H1 (cell line): ENCODE measurements at regions not wholly inside any gene's neighbourhood (a gene's known extent, or its start where the extent isn't known, plus 50 kb on each side); places are given as distances from the start of the nearest gene placed in this dataset.

Experiments
- CTCF ChIA-PET: fragments of 300-600 bp; sonication (Branson Sonifier 250); formaldehyde crosslinking; loops from one replicate; lab custom pipeline; 2021; ENCODE audit not compliant: partially characterized antibody; lab: Charles Lee
- POLR2A ChIA-PET: fragments of 300-600 bp; sonication (Branson Sonifier 250); formaldehyde crosslinking; loops from one replicate; lab custom pipeline; 2021; ENCODE audit warnings: inconsistent platforms; ENCODE audit not compliant: partially characterized antibody; lab: Charles Lee
- DNase-seq, 2 experiments: peaks; one replicate each; pipeline versions ENCODE4 v3.0.0 to v3.0.0-alpha.2; 2010 to 2022; ENCODE audit warnings: low spot score in 2 of 2, low read depth in 1 of 2, mixed read lengths in 1 of 2
- FAIRE-seq: peaks from 2 replicates; lab custom pipeline; 2011; peaks lifted over from hg19 to GRCh38; lab: Jason Lieb, UNC
- H2AFZ ChIP-seq: 2 replicates; pipeline ENCODE4 v1.8.1; 2012; ENCODE audit warnings: low read length, inconsistent platforms
- H2AK5ac ChIP-seq: 2 replicates; pipeline ENCODE4 v1.6.1; 2013; ENCODE audit warnings: low read depth, low read length
- H2BK120ac ChIP-seq: replicated peaks from 2 replicates; pipeline ENCODE3; 2013; ENCODE audit warnings: low read depth, low read length, inconsistent platforms
- H2BK12ac ChIP-seq: 2 replicates; pipeline ENCODE4 v1.6.1; 2013; ENCODE audit warnings: low read depth, low read length
- H2BK15ac ChIP-seq: 2 replicates; pipeline ENCODE4 v1.6.1; 2013; ENCODE audit warnings: low read length
- H2BK20ac ChIP-seq: 2 replicates; pipeline ENCODE4 v1.6.1; 2013; ENCODE audit warnings: low read length
- H2BK5ac ChIP-seq: 2 replicates; pipeline ENCODE4 v1.6.1; 2013; ENCODE audit warnings: low read depth, low read length
- H3K14ac ChIP-seq: 2 replicates; pipeline ENCODE4 v1.6.1; 2013; ENCODE audit warnings: inconsistent platforms; ENCODE audit not compliant: insufficient read length
- H3K18ac ChIP-seq: 2 replicates; pipeline ENCODE4 v1.6.1; 2013; ENCODE audit warnings: low read length; ENCODE audit errors: extremely low read depth
- H3K23ac ChIP-seq: 2 replicates; pipeline ENCODE4 v1.6.1; 2013; ENCODE audit warnings: inconsistent platforms; ENCODE audit not compliant: insufficient read length
- H3K23me2 ChIP-seq: 2 replicates; pipeline ENCODE4 v1.6.1; 2013; ENCODE audit warnings: low read depth, low read length
- H3K27ac ChIP-seq: 2 replicates; pipeline ENCODE4 v1.6.1; 2011; ENCODE audit warnings: low read depth, low read length, inconsistent platforms
- H3K27me3 ChIP-seq, 4 experiments: replicated peaks in 1 of 4; 1 replicate in 1 of 4; 2 replicates in 3 of 4; pipeline versions ENCODE4 v1.6.1 to v1.8.1; 2011 to 2013; ENCODE audit warnings: low read length in 3 of 4, mild to moderate bottlenecking in 3 of 4, inconsistent platforms in 2 of 4, mixed read lengths in 2 of 4, moderate library complexity in 1 of 4; ENCODE audit not compliant: control insufficient read depth in 3 of 4, insufficient read depth in 3 of 4; ENCODE audit errors: extremely low read depth in 1 of 4
- H3K36me3 ChIP-seq, 4 experiments: 2 replicates each; pipeline versions ENCODE4 v1.6.1 to v1.8.1; 2011 to 2013; ENCODE audit warnings: mild to moderate bottlenecking in 4 of 4, low read length in 3 of 4, moderate library complexity in 2 of 4, control low read depth in 1 of 4, inconsistent platforms in 1 of 4; ENCODE audit not compliant: insufficient read depth in 4 of 4, control insufficient read depth in 2 of 4
- H3K4ac ChIP-seq: replicated peaks from 2 replicates; pipeline ENCODE3; 2013; ENCODE audit warnings: low read length, low read depth, mixed read lengths, inconsistent platforms; ENCODE audit not compliant: insufficient read length
- H3K4me1 ChIP-seq, 4 experiments: replicated peaks in 1 of 4; 1 replicate in 1 of 4; 2 replicates in 3 of 4; pipeline versions ENCODE4 v1.6.1 to v1.8.1; 2011 to 2013; ENCODE audit warnings: low read length in 3 of 4, inconsistent platforms in 2 of 4, mixed read lengths in 1 of 4; ENCODE audit not compliant: insufficient read depth in 4 of 4, control insufficient read depth in 3 of 4
- H3K4me2 ChIP-seq, 2 experiments: 2 replicates each; pipeline versions ENCODE4 v1.6.1 to v1.8.1; 2011 to 2013; ENCODE audit warnings: low read depth in 2 of 2, low read length in 2 of 2, control low read depth in 1 of 2, inconsistent platforms in 1 of 2, mild to moderate bottlenecking in 1 of 2; ENCODE audit not compliant: insufficient read depth in 1 of 2
- H3K4me3 ChIP-seq, 4 experiments: fragments of 200-600, 300-600 bp in 1 of 4; sonication (generic), shearing (Covaris generic), sonication (Bioruptor Twin) in 1 of 4; 2 replicates each; pipeline versions ENCODE4 v1.5.1 to v1.8.1; 2011 to 2016; ENCODE audit warnings: low read length in 4 of 4, low read depth in 3 of 4, control low read depth in 2 of 4, inconsistent platforms in 2 of 4, mild to moderate bottlenecking in 2 of 4, mixed read lengths in 1 of 4, moderate library complexity in 1 of 4; ENCODE audit not compliant: insufficient read depth in 2 of 4; ENCODE audit errors: extremely low read depth in 1 of 4
- H3K56ac ChIP-seq: replicated peaks from 2 replicates; pipeline ENCODE3; 2013; ENCODE audit warnings: low read depth, mild to moderate bottlenecking, mixed read lengths, low read length, inconsistent platforms; ENCODE audit not compliant: insufficient read length
- H3K79me1 ChIP-seq: 2 replicates; pipeline ENCODE4 v1.6.1; 2013; ENCODE audit warnings: low read depth, low read length, control low read depth
- H3K79me2 ChIP-seq, 2 experiments: 2 replicates each; pipeline versions ENCODE4 v1.6.1 to v1.8.1; 2012 to 2013; ENCODE audit warnings: low read length in 2 of 2, mild to moderate bottlenecking in 2 of 2, inconsistent platforms in 1 of 2; ENCODE audit not compliant: insufficient read depth in 2 of 2, control insufficient read depth in 1 of 2
- H3K9ac ChIP-seq, 4 experiments: replicated peaks in 1 of 4; 1 replicate in 1 of 4; 2 replicates in 3 of 4; pipeline versions ENCODE4 v1.6.1 to v1.8.1; 2011 to 2013; ENCODE audit warnings: low read depth in 3 of 4, low read length in 3 of 4, control low read depth in 2 of 4, mild to moderate bottlenecking in 2 of 4, moderate library complexity in 2 of 4, inconsistent platforms in 1 of 4; ENCODE audit errors: extremely low read depth in 1 of 4
- H3K9me3 ChIP-seq, 2 experiments: 2 replicates each; pipeline versions ENCODE4 v1.6.1 to v1.8.1; 2012 to 2013; ENCODE audit warnings: mild to moderate bottlenecking in 2 of 2, moderate library complexity in 2 of 2, control low read depth in 1 of 2, inconsistent platforms in 1 of 2, low read depth in 1 of 2, low read length in 1 of 2, mixed read lengths in 1 of 2; ENCODE audit not compliant: insufficient read depth in 2 of 2
- H4K20me1 ChIP-seq, 2 experiments: replicated peaks in 1 of 2; 2 replicates each; pipeline versions ENCODE3 to v1.8.1; 2011 to 2013; ENCODE audit warnings: inconsistent platforms in 2 of 2, low read length in 2 of 2, mild to moderate bottlenecking in 1 of 2; ENCODE audit not compliant: insufficient read depth in 2 of 2, control insufficient read depth in 1 of 2
- H4K5ac ChIP-seq: 2 replicates; pipeline ENCODE4 v1.6.1; 2013; ENCODE audit warnings: low read length, low read depth, mixed read lengths, inconsistent platforms; ENCODE audit not compliant: insufficient read length
- H4K8ac ChIP-seq: 2 replicates; pipeline ENCODE4 v1.8.0; 2013; ENCODE audit warnings: mild to moderate bottlenecking, moderate library complexity, low read length, inconsistent platforms; ENCODE audit not compliant: insufficient read depth; ENCODE audit errors: extremely low read depth
- H4K91ac ChIP-seq: replicated peaks from 2 replicates; pipeline ENCODE3; 2013; ENCODE audit warnings: low read length, mixed read lengths, inconsistent platforms; ENCODE audit not compliant: insufficient read length
- BACH1 ChIP-seq: IDR thresholded peaks from 2 replicates; pipeline ENCODE4 v1.6.1; 2012; ENCODE audit warnings: low read length, improper control_type of control experiment
- CHD2 ChIP-seq: IDR thresholded peaks from 2 replicates; pipeline ENCODE4 v1.6.1; 2012; ENCODE audit warnings: low read length, improper control_type of control experiment
- GABPA ChIP-seq: IDR thresholded peaks from 2 replicates; pipeline ENCODE4 v1.6.1; 2011; ENCODE audit warnings: mild to moderate bottlenecking, low read length, moderate library complexity, borderline replicate concordance; ENCODE audit not compliant: insufficient read depth
- JUND ChIP-seq: IDR thresholded peaks from 2 replicates; pipeline ENCODE4 v1.6.1; 2011; ENCODE audit warnings: mild to moderate bottlenecking, improper control_type of control experiment, low read length
- KDM5A ChIP-seq: fragments of 200-600 bp; IDR thresholded peaks from 2 replicates; pipeline ENCODE4 v1.7.1; 2012; ENCODE audit warnings: mild to moderate bottlenecking, low read length, inconsistent platforms, mixed read lengths
- PHF8 ChIP-seq: fragments of 200-600 bp; sonication (generic); conservative IDR thresholded peaks from 2 replicates; pipeline ENCODE4 v1.7.1; 2012; ENCODE audit warnings: low read depth, mild to moderate bottlenecking, inconsistent platforms, low read length, moderate library complexity
- RAD21 ChIP-seq, 2 experiments: IDR thresholded peaks in 1 of 2; conservative IDR thresholded peaks in 1 of 2; 2 replicates each; pipeline ENCODE4 v1.6.1; 2011; ENCODE audit warnings: low read depth in 2 of 2, low read length in 2 of 2, improper control_type of control experiment in 1 of 2, inconsistent platforms in 1 of 2, mild to moderate bottlenecking in 1 of 2, moderate library complexity in 1 of 2
- RXRA ChIP-seq: IDR thresholded peaks from 2 replicates; pipeline ENCODE4 v1.6.1; 2011; ENCODE audit warnings: low read depth, mild to moderate bottlenecking, low read length, moderate library complexity; ENCODE audit not compliant: insufficient read depth
- SIX5 ChIP-seq: IDR thresholded peaks from 2 replicates; pipeline ENCODE4 v1.6.1; 2011; ENCODE audit warnings: mild to moderate bottlenecking, low read depth, low read length
- SRF ChIP-seq: IDR thresholded peaks from 2 replicates; pipeline ENCODE4 v1.6.1; 2011; ENCODE audit warnings: mild to moderate bottlenecking, low read depth, low read length, moderate library complexity
- TAF1 ChIP-seq: IDR thresholded peaks from 2 replicates; pipeline ENCODE4 v1.6.1; 2011; ENCODE audit warnings: mild to moderate bottlenecking, low read depth, low read length
- YY1 ChIP-seq: IDR thresholded peaks from 2 replicates; pipeline ENCODE4 v1.6.1; 2011; ENCODE audit warnings: low read depth, mild to moderate bottlenecking, low read length
- ZNF274 ChIP-seq: IDR thresholded peaks from 2 replicates; pipeline ENCODE4 v1.7.0; 2012; ENCODE audit warnings: low read length, borderline replicate concordance; ENCODE audit errors: extremely low read depth
- WGBS, 2 experiments: shearing (Covaris generic) in 1 of 2; methylation state at CpG; one replicate each; pipeline versions ENCODE4 v1.1.6 to v1.1.7; 2013 to 2015; ENCODE audit warnings: low lambda C conversion rate in 2 of 2, mixed read lengths in 2 of 2, inconsistent platforms in 1 of 2, low coverage in 1 of 2, missing lambda C conversion rate in 1 of 2; ENCODE audit not compliant: insufficient replicate concordance in 2 of 2, insufficient coverage in 1 of 2, insufficient read length in 1 of 2; ENCODE audit errors: extremely low coverage in 1 of 2, missing lambda C conversion rate in 1 of 2; 5-methylcytosine and 5-hydroxymethylcytosine counted together

- H2BK20ac ChIP-seq: no peak overlapping the region
- ChIA-PET POLR2A (no interaction called here), CTCF (interaction anchor here (1.0 to 1.1 kb wide), 2 partner anchors 11 to 192 kb away, joined by 3 to 5 read pairs; no protein-coding TSS in a partner anchor)
- H3K14ac ChIP-seq: no peak overlapping the region
- no peak overlapping the region for H3K4me2 ChIP-seq
- H2BK15ac ChIP-seq: no peak overlapping the region
- H3K79me2 ChIP-seq: no peaks in the 10 kb centered on the region
- H3K9me3 ChIP-seq: no peaks in the 10 kb centered on the region
- no peaks in the 10 kb centered on the region for H3K23me2 ChIP-seq
- H3K27ac ChIP-seq: no peak overlapping the region
- no peak overlapping the region for H4K91ac ChIP-seq
- H3K9ac ChIP-seq: no peak overlapping the region
- no peak overlapping the region for H2AFZ ChIP-seq
- no peak overlapping the region for H3K18ac ChIP-seq
- no peak overlapping the region for H2BK12ac ChIP-seq
- 91% methylated on average over 4 of the region's 4 CpGs; no CpG with 5 or more reads in 1 of the 2 experiments for WGBS, 2 experiments
- H3K23ac ChIP-seq: no peak overlapping the region
- H3K56ac ChIP-seq: no peak overlapping the region
- no peak overlapping the region for H4K8ac ChIP-seq
- H2BK5ac ChIP-seq: no peak overlapping the region
- FAIRE-seq (no peak), DNase-seq (no peak)
- no peaks in the 10 kb centered on the region for H4K20me1 ChIP-seq
- H2BK120ac ChIP-seq: no peak overlapping the region
- no peaks in the 10 kb centered on the region for H3K36me3 ChIP-seq
- no peak overlapping the region for H3K4me3 ChIP-seq
- no peaks in the 10 kb centered on the region for H3K79me1 ChIP-seq
- H4K5ac ChIP-seq: no peak overlapping the region
- no peak overlapping the region for H3K4ac ChIP-seq
- no peaks in the 10 kb centered on the region for H3K27me3 ChIP-seq
- H2AK5ac ChIP-seq: no peak overlapping the region
- H3K4me1 ChIP-seq: no peaks in the 10 kb centered on the region
- no peak for TF ChIP-seq SIX5
- TF ChIP-seq PHF8: no peak
- no peak for TF ChIP-seq CHD2
- TF ChIP-seq ZNF274: no peak
- TF ChIP-seq RAD21 (IDR thresholded peaks at IDR 0.05 in 1 of 2, conservative IDR thresholded peaks at IDR 0.05 in 1 of 2; ENCODE audit: low read depth in 2 of 2, low read length in 2 of 2): no peak
- TF ChIP-seq TAF1: no peak
- no peak for TF ChIP-seq KDM5A
- no peak for TF ChIP-seq SRF
- TF ChIP-seq YY1: no peak
- TF ChIP-seq JUND: no peak
- no peak for TF ChIP-seq GABPA
- no peak for TF ChIP-seq RXRA
- TF ChIP-seq BACH1: no peak
These were observed 509.4 kb downstream of the IRX1 start for GRCh38 chr5:4104831-4105597.
